Activated CD4-positive, alpha-beta T cell treated with anti-CD3 and anti-CD28 coated beads, Interleukin-2, amount 50 U/mL, for 16 hours (primary cell): ENCODE measurements at regions not wholly inside any gene's neighbourhood (a gene's known extent, or its start where the extent isn't known, plus 50 kb on each side); places are given as distances from the start of the nearest gene placed in this dataset.

Experiments used
- DNase-seq: peaks from one replicate; pipeline ENCODE4 v3.0.0-alpha.2; 2020

- DNase-seq = no peak
These were observed 799.3 kb upstream of the ARGLU1 start for GRCh38 chr13:107367258-107367657.

GRCh38 chr13:107365466-107366215 is 797.7 kb upstream of the ARGLU1 start:
- no peak for DNase-seq

- DNase-seq = no peak
These were observed 796.7 kb upstream of the ARGLU1 start for GRCh38 chr13:107364658-107365057.

GRCh38 chr13:107361666-107362065 is 793.7 kb upstream of the ARGLU1 start:
- no peak for DNase-seq

GRCh38 chr13:107360010-107360409 is 792.1 kb upstream of the ARGLU1 start:
- no peak for DNase-seq

GRCh38 chr13:107358866-107359265 is 790.9 kb upstream of the ARGLU1 start:
- no peak for DNase-seq

- DNase-seq = no peak
These were observed 783.4 kb upstream of the ARGLU1 start for GRCh38 chr13:107351305-107351704.

- DNase-seq = no peak
These were observed 781.0 kb upstream of the ARGLU1 start for GRCh38 chr13:107348925-107349324.

- DNase-seq = no peak
These were observed 780.5 kb upstream of the ARGLU1 start for GRCh38 chr13:107348471-107348870.

- DNase-seq = no peak
These were observed 779.9 kb upstream of the ARGLU1 start for GRCh38 chr13:107347641-107348369.

GRCh38 chr13:107342747-107343146 is 774.8 kb upstream of the ARGLU1 start:
- no peak for DNase-seq

GRCh38 chr13:107339209-107339608 is 771.3 kb upstream of the ARGLU1 start:
- DNase-seq = no peak

- no peak for DNase-seq
These were observed 764.3 kb upstream of the ARGLU1 start for GRCh38 chr13:107332188-107332587.

GRCh38 chr13:107331359-107331758 is 763.4 kb upstream of the ARGLU1 start:
- DNase-seq = no peak

- no peak for DNase-seq
These were observed 762.5 kb upstream of the ARGLU1 start for GRCh38 chr13:107330484-107330883.

GRCh38 chr13:107329991-107330390 is 762.1 kb upstream of the ARGLU1 start:
- DNase-seq = no peak

- no peak for DNase-seq
These were observed 756.7 kb upstream of the ARGLU1 start for GRCh38 chr13:107324416-107325204.

GRCh38 chr13:107322228-107322627 is 754.3 kb upstream of the ARGLU1 start:
- DNase-seq = no peak

GRCh38 chr13:107305178-107305577 is 737.2 kb upstream of the ARGLU1 start:
- DNase-seq = no peak

GRCh38 chr13:107301724-107302374 is 733.9 kb upstream of the ARGLU1 start:
- no peak for DNase-seq

- no peak for DNase-seq
These were observed 731.8 kb upstream of the ARGLU1 start for GRCh38 chr13:107299717-107300116.

GRCh38 chr13:107296804-107297203 is 728.9 kb upstream of the ARGLU1 start:
- DNase-seq = no peak
